C4-2B (cell line): ENCODE measurements at regions not wholly inside any gene's neighbourhood (a gene's known extent, or its start where the extent isn't known, plus 50 kb on each side); places are given as distances from the start of the nearest gene placed in this dataset.

ENCODE experiments used
- H3K27ac ChIP-seq: fragments of 450-650 bp; 2 replicates; pipeline ENCODE4 v1.5.1; 2017
- ZFX ChIP-seq: fragments of 450-650 bp; IDR thresholded peaks from 2 replicates; pipeline ENCODE4 v1.6.1; 2017
- TF ChIP-seq, protein P1 (sequence below): fragments of 450-650 bp; conservative IDR thresholded peaks from 2 replicates; pipeline ENCODE4 v1.5.1; 2017; ENCODE audit warnings: mild to moderate bottlenecking

DNA sequence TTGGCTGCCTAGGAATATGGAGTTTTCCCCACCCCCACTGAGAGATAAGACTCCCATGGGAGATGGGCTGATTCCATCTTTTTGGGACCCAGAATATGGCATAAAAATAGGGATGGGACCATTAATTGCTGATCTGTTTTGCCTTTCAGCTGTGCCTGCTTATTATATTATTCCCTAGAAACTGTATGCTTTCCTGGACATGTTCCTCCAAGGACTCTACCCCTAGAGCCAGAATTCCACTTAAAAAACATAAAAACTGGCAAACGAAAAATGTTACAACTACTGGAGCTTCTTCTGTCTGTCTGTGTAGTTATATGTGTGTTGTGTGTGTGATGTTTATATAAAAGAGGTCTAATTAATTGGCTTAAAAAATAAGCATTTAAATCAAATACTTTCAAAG lies 159.9 kb upstream of the PRR20A start:
- H3K27ac ChIP-seq, result no peak overlapping the region
- TF ChIP-seq ZFX, result no peak
- TF ChIP-seq, protein P1, sequence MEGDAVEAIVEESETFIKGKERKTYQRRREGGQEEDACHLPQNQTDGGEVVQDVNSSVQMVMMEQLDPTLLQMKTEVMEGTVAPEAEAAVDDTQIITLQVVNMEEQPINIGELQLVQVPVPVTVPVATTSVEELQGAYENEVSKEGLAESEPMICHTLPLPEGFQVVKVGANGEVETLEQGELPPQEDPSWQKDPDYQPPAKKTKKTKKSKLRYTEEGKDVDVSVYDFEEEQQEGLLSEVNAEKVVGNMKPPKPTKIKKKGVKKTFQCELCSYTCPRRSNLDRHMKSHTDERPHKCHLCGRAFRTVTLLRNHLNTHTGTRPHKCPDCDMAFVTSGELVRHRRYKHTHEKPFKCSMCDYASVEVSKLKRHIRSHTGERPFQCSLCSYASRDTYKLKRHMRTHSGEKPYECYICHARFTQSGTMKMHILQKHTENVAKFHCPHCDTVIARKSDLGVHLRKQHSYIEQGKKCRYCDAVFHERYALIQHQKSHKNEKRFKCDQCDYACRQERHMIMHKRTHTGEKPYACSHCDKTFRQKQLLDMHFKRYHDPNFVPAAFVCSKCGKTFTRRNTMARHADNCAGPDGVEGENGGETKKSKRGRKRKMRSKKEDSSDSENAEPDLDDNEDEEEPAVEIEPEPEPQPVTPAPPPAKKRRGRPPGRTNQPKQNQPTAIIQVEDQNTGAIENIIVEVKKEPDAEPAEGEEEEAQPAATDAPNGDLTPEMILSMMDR, result no peak

DNA sequence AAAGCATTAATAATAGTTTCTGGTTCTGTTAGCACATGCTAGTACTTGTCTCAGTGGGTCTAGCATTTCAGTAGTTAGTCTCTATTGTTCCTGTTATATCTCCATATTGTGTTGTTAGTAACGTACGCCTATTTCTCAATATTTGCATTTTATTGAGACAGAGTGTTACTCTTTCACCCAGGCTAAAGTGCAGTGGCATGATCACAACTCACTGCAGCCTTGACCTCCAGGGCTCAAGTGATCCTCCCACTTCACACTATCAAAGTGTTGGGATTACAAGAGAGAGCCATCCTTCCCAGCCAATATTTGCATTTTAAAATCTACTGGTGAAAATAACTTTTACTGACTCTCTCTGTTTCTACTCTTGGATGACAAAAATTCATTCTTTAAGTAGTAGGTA lies 154.6 kb upstream of the PRR20A start:
- H3K27ac ChIP-seq, result no peak overlapping the region
- TF ChIP-seq, protein P1, result no peak
- TF ChIP-seq ZFX, result no peak

DNA sequence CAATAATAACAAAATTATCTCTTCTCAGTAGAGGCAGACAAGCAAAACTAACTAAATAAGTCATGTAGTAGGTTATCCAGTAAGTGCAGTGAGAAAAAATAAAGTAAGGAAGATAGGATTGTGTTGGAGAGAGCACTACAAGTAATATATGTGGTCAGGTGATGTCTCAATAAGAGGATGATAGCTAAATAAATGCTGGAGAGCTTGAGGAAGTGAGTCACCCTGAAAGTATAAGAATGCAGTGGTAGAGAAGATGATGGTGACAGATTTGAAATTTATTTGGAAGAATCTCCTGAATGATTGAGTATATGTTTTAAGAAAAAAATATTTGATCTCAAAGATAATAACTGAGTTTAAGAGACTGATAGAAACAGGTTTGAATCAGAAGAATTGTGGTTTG lies 152.2 kb upstream of the PRR20A start:
- TF ChIP-seq, protein P1, result no peak
- TF ChIP-seq ZFX, result no peak
- no peak overlapping the region for H3K27ac ChIP-seq

DNA sequence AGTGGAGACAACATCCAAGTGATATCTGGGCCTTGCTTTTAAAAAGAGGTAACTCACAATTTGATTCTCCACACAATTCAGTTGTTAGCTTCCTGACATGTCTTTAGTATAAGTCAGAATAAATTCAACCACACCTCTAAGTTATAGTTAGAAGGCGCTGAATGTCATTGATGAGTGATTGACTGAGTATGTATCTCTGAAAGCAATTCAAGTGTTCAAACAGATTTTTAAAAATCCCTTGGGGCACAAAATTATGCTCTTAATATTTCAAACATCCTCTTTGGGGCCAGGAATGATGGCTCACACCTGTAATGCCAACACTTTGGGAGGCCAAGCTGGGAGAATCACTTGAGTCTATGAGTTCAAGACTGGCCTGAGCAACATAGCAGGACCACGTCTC lies 137.0 kb upstream of the PRR20A start:
- H3K27ac ChIP-seq, result no peak overlapping the region
- TF ChIP-seq, protein P1, result no peak
- TF ChIP-seq ZFX, result no peak

DNA sequence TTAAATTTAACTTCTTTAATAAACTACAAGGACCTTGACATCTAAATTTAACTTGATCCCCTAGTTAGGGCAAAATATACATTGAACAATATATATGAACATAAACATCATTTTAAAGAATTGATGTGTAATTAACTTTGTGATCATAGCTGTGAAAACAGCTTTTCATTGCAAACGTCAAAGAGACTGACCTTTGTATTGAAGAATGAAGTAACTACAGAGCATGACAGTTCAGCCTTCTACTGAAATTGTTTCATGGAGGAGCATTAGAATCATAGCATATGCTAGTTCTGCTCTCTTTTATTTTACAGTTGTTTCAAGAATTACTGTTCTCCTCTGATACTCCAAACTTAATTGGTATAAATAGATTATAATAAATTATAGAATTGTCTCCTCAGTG lies 123.4 kb upstream of the PRR20A start:
- TF ChIP-seq, protein P1, result no peak
- no peak for TF ChIP-seq ZFX

DNA sequence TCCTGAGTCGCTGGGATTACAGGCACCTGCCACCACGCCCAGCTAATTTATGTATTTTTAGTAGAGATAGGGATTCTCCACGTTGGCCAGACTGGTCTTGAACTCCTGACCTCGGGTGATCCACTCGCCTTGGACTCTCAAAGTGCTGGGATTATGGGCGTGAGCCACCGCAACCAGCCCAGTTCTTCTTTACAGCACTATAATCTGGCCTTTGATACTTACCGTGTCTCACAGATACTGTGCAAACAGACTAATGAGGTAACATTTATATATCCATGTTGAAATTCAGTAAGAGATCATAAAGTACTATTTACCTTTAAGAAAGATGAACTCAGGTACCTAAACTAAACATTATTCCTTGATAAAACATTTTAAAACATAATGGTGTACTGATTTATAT lies 121.8 kb upstream of the PRR20A start:
- TF ChIP-seq, protein P1, result no peak
- no peak for TF ChIP-seq ZFX
- no peak overlapping the region for H3K27ac ChIP-seq

More for the DNA sequence above, 123.4 kb upstream of the PRR20A start:
- no peak overlapping the region for H3K27ac ChIP-seq

DNA sequence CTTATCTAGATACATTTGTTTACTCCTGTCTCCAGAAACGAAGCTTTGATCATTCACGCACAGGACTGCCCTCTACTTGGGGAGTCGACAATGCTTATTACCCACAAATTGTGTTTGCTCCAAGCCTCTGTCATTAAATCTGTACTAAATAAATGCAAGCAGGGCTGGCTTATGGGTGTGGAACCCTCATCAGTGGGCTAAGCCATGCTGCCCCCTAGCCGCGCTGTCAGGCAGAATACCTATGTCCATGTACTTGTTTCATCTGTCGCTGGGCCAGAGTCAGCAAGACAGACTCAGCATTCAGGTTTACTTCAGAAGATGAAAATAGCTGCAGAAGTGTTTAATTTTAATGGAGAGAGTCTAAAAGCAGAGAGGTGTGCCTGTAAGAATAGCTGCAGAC lies 110.0 kb upstream of the PRR20A start:
- TF ChIP-seq, protein P1, result peak; percentile 31
- TF ChIP-seq ZFX, result no peak
- no peak overlapping the region for H3K27ac ChIP-seq
